Activated CD4-positive, alpha-beta T cell treated with anti-CD3 and anti-CD28 coated beads, Interleukin-2, Interleukin-6, amounts not matched to agents 100 ng/mL and 50 ng/mL, durations not matched to agents 16 hours and 8 hours (primary cell): ENCODE measurements at regions not wholly inside any gene's neighbourhood (a gene's known extent, or its start where the extent isn't known, plus 50 kb on each side); places are given as distances from the start of the nearest gene placed in this dataset.
"Not testable (repeated sequence)": the region's sequence is repeated elsewhere in the genome, so short reads cannot be mapped to it uniquely, and the experiment has no call there.

Experiments
- DNase-seq: peaks from one replicate; pipeline ENCODE4 v3.0.0-alpha.2; 2020

DNA sequence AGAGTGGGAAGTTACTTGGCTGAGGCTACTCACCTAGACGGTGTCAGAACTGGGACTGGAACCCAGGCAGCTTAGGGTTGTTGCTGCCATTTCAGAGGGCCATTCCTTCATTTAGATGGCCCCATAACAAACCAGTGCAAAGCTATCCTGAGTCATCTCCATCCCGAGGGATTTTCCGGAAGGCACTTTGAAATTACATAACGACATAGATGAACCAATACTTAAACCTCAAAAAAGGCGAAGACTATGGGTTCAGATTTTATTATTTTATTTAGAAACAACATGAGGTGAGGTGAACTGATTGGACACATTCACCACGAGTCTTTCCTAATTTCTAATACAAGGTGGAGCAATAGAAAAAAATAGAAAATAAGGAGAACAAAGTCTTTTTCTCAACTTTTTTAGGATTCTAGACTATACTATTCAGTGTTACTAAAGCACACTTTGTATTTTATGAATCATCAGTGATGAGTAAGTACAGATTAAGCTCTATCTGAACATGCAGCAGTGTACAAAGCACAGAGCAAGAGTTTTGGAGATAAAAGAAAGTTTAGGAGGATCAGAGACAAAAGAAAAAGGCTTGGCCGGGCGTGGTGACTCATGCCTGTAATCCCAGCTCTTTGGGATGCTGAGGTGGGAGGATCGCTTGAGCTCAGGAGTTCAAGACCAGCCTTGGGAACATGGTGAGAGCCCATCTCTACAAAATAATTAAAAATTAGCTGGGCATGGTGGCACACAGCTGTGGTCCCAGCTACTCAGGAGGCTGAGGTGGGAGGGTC is 79.5 kb upstream of the SVIL start:
- DNase-seq = no peak

DNA sequence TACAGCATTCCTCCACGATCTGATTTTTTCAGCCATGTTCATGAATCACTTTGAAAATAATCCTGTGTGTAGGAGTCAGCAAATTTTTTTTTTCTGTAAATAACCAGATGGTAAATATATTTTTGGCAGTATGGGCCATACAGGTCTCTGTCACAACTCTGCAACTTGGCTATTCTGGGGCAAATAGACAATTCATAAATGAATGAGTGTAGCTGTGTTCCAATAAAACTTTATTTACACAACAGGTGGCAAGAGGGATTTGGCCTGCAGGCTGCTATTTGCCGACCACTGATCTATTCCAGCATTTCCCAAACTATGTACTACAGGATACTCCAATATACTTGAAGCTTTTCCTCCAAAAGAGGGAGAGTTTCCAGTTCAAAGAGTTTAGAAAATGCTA is 78.7 kb upstream of the SVIL start:
- DNase-seq = no peak

DNA sequence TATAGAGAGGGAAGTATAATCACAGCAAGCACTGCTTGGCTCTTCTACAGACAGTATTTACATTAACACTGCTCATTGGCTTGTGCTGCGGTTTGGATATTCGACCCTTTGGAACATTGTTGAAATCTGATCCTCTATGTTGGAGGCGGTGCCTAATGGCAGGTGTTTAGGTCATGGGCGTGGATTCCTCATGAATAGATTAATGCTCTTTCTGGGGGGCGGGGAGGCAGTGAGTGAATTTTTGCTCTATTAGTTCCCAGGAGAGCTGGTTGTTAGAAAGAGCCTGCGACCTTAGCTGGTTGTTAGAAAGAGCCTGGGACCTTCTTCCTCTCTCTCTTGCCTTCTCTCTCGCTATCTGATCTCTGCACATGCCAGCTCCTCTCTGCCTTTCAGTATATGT is 77.3 kb upstream of the SVIL start:
- no peak for DNase-seq

DNA sequence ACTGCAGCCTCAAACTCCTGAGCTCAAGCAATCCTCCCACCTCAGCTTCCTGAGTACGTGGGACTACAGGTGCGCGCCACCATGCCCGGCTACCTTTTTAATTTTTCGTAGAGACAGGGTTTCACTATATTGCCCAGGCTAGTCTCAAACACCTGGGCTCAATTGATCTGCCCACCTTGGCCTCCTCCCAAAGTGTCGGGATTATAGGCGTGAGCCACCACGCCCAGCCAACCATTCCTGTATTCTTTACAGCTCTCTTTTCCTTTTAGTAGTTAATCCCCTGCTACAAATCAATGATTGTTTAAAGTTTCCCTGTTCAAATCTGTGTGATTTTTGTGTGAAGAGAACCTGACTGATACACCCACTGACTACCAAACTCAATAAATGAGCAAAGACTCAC is 75.4 kb upstream of the SVIL start:
- no peak for DNase-seq

DNA sequence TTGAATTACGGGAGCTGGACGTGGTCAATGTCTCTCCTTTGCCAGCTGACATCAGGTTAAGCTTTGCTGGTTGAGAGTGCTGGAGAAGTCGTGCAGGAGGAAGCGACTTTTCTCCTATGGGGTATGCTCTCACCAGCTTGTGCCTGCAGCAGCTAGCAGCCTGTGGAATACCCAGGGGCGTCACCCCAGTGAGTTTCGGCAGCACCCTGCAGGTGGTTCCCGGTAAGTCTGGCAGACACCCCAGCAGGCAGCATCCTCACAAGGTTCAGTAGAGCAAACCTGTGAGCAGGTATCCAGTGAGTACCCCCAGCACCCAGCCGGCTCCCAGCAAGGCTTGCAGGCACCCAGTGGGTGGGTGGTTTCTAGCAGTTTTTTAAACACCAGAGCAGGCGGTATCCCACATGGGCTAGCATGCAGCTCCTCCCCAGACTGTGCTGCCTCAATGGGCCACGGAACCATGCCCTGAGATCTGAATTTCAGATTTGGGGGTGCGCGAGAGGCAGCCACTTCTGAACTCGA is 74.8 kb upstream of the SVIL start:
- DNase-seq = no peak

DNA sequence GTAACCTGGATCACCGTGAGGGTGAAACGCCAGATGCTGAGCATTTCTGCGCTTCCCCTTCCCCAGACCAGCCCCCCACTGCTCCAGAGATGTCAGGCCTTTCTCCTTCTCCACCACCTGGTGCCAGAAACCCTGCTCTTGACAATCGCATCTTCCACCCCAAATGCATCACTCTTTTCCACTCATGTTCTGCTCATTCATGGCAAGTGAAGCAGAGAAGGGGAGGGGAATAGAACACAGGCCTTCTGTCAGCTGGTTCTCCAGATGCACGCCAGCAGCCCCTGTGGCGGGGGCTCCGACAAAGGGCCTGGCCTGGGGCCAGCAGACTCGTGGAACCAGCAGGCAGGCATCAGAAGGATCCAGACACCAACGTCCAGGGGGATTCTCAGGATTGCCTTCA is 68.5 kb upstream of the SVIL start:
- DNase-seq = no peak

DNA sequence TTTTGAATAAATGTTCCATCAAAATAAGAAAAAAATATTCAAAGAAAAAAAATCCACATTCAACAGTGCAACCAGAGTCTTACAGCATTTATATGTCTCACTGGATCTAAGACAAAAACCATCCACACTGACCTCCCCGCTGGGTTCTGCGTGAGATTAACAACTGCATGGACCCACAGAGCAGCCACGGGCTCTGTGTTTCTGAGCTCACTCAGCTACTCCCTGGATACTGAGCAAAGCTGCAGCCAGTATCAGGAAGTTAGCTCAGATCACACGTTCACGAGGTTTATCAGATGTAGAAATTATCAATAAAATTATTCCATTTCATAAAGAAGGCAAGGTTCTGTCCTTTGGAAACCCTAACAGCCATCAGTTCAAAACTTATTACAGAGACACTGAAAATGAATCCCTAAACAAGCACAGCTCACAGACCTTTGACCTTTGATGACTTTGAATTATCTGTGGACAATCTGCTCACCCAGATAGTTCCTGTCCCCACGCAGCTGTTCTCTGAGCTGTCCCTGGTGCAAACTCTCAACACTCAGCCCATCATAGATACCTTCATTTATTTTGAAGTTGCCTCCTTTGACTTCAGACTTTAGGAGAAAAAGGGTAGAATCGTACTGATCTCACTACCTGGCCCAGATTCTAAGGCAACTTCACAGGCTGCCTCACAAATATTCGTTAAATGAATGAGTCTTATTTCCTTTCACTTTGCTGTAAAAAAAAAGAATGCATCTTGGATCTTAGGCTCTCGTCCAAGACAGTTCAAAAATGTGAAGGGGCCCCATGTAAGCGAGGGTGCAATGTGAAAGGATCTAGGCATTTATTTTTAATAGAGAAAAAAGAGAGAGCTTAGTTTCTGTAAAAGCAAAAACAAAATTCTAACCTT is 67.7 kb upstream of the SVIL start:
- DNase-seq = no peak

DNA sequence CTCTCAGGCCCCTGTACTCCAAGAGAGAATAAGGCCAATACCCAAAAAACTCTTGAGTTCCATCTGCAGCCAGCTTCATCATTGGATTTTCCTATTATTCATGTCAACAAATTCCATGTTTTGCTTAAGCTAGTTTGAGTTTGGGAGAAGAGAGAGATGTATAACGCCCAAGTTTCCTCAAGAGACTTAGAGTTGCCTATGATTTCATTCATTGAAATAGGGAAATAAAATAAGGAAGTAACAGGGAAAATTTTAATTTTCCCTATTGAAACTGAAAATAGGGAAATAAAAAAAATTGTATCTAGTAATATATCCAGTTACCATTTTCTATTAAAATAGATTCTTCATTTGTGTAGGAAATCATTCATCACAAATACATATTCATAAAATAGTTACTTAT is 66.5 kb upstream of the SVIL start:
- DNase-seq = no peak

DNA sequence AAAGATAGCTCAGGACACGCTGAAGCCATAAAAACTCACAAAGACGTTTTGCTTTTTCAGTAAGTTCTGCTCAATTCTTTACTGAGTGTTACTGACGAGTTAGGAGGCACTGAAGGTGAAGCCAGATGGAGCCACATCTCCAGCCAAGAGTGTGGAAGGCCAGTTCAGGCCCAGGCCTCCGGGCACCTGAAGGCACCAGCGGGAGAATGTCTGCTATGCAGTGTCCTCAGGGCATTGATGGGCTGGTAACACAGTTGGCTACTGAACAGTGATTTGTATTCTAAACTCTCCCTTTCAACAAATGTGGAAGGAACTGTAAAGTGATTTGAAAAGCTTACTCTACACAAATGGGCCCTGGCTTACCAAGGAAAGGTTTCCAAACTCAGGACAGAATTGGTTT is 64.8 kb upstream of the SVIL start:
- DNase-seq = no peak

DNA sequence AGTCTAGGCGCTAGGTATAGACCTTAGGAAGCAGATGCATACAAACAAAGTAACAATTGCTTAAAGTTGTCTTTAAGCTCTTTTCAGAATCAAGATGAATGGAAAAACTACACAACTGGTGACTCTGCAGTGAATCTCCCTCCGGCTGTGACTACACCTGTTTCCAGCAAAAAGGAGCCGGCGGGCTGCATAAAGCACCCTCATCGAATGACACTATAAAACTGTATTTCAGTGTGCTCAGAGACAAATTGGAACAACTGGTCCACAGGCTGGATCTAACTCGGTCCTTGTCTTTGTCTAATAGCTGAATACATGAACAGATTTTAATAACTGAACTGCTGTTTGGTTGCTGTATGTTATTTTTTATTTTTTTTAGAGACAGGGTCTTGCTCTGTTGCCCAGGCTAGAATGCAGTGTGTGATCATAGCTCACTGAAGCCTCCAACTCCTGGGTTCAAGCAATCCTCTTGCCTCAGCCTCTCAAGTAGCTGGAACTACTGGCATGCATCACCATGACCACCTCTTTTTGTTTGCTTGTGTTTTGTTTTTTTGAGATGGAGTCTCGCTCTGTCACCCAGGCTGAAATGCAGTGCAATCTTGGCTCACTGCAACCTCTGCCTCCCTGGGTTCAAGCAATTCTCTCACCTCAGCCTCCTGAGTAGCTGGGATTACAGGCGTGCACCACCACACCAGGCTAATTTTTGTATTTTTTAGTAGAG is 64.2 kb upstream of the SVIL start:
- no peak for DNase-seq

DNA sequence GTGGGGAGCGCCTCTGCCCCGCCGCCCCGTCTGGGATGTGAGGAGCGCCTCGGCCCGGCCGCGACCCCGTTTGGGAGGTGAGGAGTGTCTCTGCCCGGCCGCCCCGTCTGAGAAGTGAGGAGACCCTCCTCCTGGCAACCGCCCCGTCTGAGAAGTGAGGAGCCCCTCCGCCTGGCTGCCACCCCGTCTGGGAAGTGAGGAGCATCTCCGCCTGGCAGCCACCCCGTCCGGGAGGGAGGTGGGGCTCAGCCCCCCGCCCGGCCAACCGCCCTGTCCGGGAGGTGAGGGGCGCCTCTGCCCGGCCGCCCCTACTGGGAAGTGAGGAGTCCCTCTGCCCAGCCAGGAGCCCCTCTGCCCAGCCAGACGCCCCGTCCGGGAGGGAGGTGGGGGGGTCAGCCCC is 61.8 kb upstream of the SVIL start:
- not testable (repeated sequence) for DNase-seq

DNA sequence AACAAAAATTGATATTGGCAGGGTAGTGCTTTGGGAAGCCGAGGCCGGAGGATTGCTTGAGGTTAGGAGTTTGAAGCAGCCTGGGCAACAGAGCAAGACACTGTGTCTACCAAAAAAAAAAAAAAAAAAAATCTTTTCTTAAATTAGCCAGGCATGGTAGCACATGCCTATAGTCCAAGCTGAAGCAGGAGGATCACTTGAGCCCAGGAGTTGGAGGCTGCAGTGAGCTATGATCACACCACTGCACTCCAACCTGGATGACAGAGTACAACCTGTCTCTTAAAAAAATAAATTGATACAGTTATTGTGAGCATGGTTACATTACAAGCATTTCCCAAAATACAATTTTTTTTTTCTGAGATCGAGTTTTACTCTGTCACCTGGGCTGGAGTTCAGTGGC is 59.4 kb upstream of the SVIL start:
- no peak for DNase-seq

DNA sequence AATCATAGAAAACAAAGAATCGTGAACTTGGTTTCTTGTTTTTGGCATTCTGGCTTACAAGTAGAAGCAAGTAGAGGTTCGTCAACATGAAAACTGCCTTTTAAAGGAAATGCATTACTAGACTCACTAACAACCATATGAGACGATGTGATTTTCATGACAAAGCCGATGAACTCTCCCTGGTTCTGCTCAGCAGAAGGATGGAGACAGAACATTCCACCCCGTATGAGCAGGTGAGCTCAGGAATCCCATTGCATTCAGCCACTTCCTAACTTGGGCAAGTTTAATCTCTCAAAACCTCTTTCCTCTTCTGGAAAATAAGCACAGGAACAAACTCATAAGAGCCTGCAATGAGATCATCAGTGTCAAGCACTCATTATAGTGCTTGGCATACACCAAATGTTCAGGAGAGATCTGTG is 57.4 kb upstream of the SVIL start:
- no peak for DNase-seq

DNA sequence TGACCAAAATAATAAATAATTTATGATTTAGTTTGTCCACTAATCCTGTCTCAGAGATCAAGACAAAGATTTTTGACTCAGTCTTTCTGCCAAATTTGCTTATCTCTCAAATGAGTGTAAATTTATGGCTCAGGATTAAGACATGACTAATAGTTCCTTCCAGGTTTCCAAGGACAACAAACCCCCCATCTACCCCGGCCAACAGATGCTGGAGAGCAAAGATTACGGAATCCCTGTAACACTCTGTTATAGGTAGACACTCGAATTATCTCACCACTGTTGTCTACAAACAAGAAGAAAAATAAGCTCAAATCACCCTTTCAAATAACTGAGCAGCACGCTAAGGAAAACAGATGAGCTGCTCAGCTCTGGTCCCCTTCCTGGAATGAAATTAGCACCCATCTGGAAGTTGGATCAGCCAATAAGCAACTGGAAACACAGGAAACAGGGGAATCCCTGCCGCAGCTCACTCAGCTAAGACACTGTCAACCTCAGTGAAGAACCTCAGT is 56.8 kb upstream of the SVIL start:
- no peak for DNase-seq

DNA sequence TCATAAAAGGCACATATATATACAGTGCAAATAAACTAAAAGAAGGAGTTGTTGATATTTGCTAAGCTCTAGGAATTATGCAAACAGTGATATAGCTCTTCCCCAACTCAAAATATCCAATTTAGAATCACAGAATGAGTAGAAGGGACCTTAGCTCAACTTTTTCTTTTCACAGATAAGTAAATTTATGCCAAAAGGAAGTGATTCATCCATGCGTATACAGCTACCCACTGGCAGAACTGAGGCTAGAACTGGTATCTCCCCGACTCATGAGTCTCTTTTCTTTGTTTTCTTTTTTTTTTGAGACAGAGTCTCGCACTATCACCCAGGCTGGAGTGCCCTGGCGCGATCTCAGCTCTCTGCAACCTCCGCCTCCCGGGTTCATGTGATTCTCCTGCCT is 54.2 kb upstream of the SVIL start:
- peak; percentile 30 for DNase-seq

DNA sequence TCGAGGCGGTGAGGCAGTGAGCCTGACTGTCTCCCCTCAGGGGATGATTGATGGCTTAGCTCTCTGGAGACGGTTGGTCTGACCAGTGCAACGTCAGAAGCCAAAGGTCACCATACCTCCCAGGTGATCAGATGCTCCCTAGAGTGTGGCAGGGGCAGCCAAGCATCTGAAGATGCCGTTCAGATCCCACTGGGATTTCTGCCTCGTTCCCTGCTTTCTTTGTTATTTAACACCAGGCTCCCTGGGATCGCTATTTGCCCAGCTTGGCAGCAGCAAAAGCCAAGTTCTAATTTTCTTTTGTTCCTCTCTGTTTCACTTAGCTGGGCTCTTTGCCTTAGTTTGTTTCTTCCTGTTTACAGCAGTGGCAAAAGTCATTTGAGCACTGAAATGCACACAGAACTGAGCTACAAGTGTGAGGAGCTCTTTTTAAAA is 53.5 kb upstream of the SVIL start:
- DNase-seq = no peak

DNA sequence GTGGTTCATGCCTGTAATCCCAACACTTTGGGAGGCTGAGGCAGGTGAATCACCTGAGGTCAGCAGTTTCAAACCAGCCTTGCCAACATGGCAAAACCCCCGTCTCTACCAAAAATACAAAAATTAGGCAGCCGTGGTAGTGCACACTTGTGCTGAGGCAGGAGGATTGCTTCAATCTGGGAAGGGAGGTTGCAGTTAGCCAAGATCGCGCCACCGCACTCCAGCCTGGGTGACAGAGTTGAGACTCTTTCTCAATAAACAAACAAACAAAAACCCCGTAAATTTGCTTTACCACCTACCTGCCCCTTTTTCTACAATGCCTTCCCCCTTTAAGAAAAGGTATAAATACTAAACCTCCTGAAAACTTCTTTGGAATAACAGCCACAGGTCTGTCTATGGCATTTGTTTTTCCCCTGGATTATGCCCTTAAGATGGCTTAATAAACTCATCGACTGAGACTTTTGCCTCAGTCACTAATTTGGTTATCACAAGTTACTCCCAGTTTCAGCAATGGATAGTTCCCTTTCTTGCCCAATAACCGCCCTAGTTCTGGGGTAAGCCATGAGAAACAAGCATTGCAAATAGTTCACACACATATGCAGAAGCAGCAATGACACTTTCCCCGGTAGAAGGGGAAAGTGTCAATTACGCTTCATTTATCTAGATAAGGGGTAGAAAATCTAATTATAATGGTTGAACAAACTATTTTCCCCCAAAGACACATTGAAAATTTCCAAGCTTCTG is 52.8 kb upstream of the SVIL start:
- DNase-seq = no peak

DNA sequence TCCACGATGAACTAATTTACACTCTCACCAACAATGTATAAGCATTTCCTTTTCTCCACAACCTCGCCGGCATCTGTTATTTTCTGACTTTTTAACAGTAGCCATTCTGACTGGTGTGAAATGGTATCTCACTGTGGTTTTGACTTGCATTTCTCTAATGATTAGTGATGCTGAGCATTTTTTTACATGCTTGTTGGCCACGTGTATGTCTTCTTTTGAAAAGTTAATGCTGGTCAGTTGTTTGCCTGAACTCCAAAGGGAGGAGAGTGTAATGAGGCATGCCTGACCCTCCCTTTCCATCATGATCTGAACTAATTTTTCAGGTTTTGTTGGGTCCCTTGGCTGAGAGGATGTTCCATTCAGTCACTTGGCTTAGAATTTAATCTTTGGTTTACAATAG is 50.7 kb upstream of the SVIL start:
- no peak for DNase-seq
